Body of pancreas (tissue), 4 donors: ENCODE measurements at regions not wholly inside any gene's neighbourhood (a gene's known extent, or its start where the extent isn't known, plus 50 kb on each side); places are given as distances from the start of the nearest gene placed in this dataset.

Experiments
- CTCF ChIP-seq, 7 experiments: fragments of 450-650 bp in 4 of 7; fragments of 200-600 bp in 3 of 7; sonication (generic) in 3 of 7; IDR thresholded peaks; one replicate each; pipeline ENCODE4 v1.5.1; 2016 to 2019; ENCODE audit warnings: antibody characterized with exemption in 7 of 7
- POLR2A ChIP-seq, 3 donors: fragments of 450-650 bp; IDR thresholded peaks; one replicate each; pipeline ENCODE4 v1.6.1; 2016; ENCODE audit warnings: antibody characterized with exemption in 3 of 3, mild to moderate bottlenecking in 2 of 3

GRCh38 chr10:30553626-30554439 lies 75.7 kb downstream of the LYZL2 start:
- TF ChIP-seq CTCF (IDR thresholded peaks at IDR 0.05) (no peak), POLR2A (IDR thresholded peaks at IDR 0.05) (no peak)
